ENCODE measurements at regions not wholly inside any gene's neighbourhood (a gene's known extent, or its start where the extent isn't known, plus 50 kb on each side); places are given as distances from the start of the nearest gene placed in this dataset.

DNA sequence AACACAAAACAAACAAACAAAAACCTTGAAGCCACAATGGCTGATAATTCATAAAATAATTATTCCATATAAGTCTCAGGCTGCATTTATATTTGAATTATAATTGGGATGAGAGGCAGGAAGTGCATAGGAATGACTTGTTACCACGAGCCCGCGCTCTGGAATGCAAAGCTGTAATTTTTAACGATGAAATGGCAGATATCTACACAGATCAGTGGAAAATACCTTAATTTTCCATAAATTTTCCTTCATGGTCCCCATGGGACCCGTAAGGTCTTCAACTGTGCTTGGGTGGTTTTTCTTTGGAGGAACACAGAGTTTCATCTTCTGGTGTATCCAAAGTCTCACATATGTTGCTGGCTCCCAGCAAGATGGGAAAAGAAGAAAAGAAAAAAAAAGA lies 226.8 kb downstream of the SHOX start:
- TF ChIP-seq POLR2AphosphoS5 (IDR thresholded peaks at IDR 0.05) (no peak), EP300 (IDR thresholded peaks at IDR 0.05) (no peak), POLR2A (IDR thresholded peaks at IDR 0.05) (no peak)
- TF ChIP-seq, protein P1, sequence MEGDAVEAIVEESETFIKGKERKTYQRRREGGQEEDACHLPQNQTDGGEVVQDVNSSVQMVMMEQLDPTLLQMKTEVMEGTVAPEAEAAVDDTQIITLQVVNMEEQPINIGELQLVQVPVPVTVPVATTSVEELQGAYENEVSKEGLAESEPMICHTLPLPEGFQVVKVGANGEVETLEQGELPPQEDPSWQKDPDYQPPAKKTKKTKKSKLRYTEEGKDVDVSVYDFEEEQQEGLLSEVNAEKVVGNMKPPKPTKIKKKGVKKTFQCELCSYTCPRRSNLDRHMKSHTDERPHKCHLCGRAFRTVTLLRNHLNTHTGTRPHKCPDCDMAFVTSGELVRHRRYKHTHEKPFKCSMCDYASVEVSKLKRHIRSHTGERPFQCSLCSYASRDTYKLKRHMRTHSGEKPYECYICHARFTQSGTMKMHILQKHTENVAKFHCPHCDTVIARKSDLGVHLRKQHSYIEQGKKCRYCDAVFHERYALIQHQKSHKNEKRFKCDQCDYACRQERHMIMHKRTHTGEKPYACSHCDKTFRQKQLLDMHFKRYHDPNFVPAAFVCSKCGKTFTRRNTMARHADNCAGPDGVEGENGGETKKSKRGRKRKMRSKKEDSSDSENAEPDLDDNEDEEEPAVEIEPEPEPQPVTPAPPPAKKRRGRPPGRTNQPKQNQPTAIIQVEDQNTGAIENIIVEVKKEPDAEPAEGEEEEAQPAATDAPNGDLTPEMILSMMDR (IDR thresholded peaks at IDR 0.05), result no peak

Measured in gastroesophageal sphincter (tissue), 3 donors.